Stimulated activated CD4-positive, alpha-beta T cell treated with anti-CD3 and anti-CD28 coated beads, Interleukin-4, amount 100 ng/mL, for 48 hours (primary cell): ENCODE measurements at regions not wholly inside any gene's neighbourhood (a gene's known extent, or its start where the extent isn't known, plus 50 kb on each side); places are given as distances from the start of the nearest gene placed in this dataset.
"Not testable (repeated sequence)": the region's sequence is repeated elsewhere in the genome, so short reads cannot be mapped to it uniquely, and the experiment has no call there.

Experiments
- DNase-seq, 2 donors: peaks; one replicate each; pipeline ENCODE4 v3.0.0-alpha.2; 2020; ENCODE audit warnings: low read depth in 2 of 2

GRCh38 chr11:112649856-112650255, 311.4 kb upstream of the NCAM1 start:
- no peak for DNase-seq

DNA sequence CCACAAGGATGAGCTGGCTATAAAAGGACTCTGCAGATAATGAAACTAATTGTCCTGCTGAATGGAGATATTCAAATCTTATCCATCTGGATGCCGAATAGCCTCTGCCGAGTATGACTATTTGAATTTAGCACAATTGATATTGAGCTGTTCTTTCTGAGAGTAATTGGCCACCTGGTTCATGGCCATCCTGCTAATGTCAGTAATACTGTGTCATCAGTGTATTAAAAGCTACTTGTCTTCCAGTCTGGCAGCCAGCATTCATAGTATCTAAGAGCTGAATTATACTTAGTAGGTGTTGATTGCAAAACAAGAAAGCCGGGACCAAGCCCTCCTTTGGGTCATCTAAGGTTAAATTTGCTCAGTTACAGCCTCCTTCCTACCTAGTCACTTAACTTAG, 310.7 kb upstream of the NCAM1 start:
- no peak for DNase-seq

- no peak for DNase-seq
Observed at GRCh38 chr11:112651386-112651785, 309.8 kb upstream of the NCAM1 start.

GRCh38 chr11:112652786-112653390, 308.3 kb upstream of the NCAM1 start:
- no peak for DNase-seq

DNA sequence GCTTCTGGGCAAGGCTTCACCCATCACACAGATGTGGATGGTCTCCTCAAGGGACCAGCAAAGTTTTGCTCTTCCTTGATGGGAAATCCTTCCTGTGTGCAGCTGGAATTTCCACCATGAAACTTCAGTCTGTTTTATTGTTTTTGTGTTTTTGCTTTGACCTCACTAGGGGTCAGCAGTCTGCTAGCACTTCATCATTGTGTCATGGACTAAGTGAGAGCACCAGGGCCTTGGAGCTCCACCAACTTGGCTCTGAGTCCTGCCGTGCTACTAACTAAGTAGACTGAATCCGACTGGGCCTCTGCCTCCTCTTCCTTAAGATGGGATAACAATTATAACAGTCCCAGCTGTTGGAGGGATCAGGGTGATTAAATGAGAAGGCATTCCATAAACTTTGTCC, 305.8 kb upstream of the NCAM1 start:
- no peak for DNase-seq

GRCh38 chr11:112656772-112657428, 304.3 kb upstream of the NCAM1 start:
- no peak for DNase-seq

DNA sequence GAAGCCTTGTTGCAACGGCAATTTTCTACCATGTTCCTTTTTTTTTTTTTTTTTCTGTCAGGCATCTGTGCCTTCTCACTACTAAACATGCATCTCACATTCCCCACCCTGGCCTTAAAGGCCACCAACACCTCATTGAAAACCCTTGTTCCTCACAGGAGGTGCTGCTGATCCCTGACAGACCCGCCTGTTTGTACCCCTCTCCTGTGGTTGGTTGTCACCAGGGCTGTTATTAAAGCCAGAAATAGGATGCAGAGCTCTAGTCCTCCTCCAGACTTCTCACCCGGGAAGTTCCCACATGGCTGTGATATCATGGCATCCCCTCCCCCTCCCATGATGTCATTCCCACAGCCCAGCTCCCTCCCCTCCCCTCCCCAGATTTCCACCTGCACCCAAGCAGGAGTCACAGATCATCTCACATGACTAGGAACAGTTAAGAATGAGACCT, 302.8 kb upstream of the NCAM1 start:
- no peak for DNase-seq

GRCh38 chr11:112661146-112661545, 300.1 kb upstream of the NCAM1 start:
- no peak for DNase-seq

- no peak for DNase-seq
Observed at GRCh38 chr11:112661571-112661970, 299.6 kb upstream of the NCAM1 start.

GRCh38 chr11:112662554-112662953, 298.7 kb upstream of the NCAM1 start:
- DNase-seq = no peak

GRCh38 chr11:112663947-112664634, 297.1 kb upstream of the NCAM1 start:
- no peak for DNase-seq

DNA sequence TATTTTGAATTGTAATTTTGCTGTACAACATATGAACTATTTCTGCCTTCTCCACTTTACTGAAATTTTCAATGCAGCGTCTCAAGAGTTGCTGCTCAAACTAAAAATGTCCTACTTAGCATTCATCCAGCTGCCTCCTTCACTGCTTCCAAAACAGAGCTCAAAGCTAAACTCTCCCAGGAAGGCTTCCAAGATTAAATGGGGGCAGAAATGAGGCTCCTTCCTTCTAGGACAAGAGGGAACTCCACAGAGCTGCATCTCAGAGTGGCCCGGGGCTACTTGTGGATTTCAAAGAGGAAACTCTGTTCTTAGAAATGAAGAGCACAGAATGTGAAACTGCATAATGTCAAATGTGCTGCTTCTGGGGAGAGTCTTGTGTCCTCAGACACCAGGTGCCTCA, 295.9 kb upstream of the NCAM1 start:
- DNase-seq = no peak

DNA sequence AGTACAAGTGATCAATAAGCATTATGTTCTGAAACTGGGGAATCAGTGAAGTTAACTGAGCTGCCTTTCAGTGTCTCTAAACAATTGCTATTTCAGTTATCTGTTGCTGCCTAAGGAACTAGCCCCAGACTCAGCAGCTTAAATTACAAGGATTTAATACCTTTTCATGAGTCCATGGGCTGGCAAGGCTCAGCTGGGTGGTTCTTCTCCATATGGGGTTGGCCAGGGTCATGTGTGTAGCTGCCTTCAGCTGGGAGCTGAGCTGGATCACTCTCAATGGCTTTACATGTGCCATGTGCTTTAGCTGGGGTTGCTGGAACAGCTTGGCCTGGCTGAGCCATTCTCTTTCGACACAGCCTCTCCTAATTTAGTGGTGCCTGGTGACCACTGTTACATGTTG, 295.0 kb upstream of the NCAM1 start:
- no peak for DNase-seq

DNA sequence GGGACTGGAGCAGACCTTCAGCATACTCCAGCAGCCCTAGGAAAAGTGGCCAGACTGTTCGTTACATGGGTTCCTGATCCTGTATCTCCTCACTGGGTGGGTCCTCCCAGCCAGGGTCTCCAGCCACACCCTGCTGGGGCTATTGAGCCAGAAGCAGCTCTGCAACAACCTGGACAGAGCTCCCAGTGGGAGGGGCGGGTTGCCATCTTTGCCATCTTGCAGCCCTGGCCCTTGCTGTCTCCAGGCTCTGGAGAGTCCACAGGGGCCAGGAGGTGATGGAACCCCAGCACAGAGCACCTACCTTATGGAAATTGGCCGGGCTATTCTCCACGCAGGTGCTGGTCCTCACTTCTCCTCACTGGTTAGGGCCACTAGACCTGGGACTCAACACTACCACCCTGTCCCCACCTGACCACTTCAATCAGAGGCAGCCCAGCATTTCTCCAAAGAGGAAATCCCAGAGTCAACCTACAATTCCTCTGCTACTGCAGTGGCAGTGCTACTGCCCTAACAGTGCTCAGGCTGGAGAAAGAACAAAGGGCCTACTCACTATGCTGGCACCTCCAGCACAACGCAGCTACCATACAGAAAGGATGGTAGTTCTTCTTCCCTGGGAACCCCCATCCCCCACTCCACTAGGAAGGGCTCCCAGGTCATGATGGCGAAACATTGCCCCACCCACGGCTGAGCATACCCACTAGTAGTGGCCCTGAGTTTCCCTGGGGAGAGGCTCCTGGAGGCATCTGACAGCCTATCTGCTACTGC, 290.2 kb upstream of the NCAM1 start:
- DNase-seq = no peak

- not testable (repeated sequence) for DNase-seq
Observed at GRCh38 chr11:112673401-112673800, 287.8 kb upstream of the NCAM1 start.

DNA sequence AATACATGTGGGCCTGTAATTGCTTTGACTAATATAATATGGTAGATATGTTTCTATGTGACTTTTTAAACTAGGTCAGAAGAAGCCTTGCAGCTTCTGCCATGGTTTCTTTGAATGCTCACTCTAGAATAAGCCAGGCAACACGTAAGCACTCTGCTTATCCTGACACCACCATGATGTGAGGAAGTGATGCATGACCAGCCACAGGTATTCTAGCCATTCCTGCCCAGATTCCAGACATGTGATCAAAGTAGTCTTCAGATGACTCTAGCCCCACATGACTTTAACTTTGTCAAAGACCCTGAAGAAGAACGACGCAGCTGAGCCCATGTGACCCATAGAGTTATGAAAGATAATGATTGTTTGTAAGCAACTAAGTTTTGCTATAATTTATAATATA, 276.1 kb upstream of the NCAM1 start:
- no peak for DNase-seq

DNA sequence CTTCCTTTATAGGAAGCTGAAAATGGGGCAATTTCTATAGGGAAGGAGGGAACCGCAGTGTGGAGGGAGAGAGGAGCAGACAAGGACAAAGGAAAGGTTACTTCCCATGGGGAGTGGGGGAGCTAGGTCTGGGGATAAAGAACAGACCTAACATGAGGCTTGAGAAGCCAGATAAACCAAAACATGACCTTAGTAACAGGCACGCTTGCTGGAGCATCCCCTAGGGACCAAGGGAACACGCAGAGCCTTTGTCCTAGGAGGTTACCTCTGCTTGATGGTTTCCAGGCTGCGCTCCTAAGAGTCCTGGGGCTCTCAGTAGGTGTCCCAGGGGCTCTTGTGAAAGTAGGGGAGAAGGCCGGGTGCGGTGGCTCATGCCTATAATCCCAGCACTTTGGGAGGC, 271.4 kb upstream of the NCAM1 start:
- no peak for DNase-seq

GRCh38 chr11:112693781-112694180, 267.4 kb upstream of the NCAM1 start:
- no peak for DNase-seq

DNA sequence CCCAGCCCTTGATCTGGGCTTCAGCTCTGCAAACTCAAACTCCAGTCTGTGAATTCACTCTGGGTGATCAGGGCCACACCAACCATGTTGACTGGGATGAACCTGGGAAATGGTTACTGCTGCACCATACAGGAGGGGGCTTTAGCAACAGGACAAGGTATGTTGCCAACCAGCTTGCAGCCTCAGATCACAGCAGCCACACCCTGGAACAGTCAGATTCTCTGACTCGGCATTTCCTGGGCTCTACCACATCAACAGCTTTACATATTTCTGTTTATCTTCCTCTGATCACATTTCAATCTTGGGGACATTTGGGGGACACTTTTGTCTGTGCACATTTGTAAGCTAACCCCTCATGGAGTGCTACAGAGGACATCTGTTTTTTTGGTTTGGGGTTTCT, 267.0 kb upstream of the NCAM1 start:
- DNase-seq = no peak

GRCh38 chr11:112694813-112695212, 266.4 kb upstream of the NCAM1 start:
- no peak for DNase-seq

DNA sequence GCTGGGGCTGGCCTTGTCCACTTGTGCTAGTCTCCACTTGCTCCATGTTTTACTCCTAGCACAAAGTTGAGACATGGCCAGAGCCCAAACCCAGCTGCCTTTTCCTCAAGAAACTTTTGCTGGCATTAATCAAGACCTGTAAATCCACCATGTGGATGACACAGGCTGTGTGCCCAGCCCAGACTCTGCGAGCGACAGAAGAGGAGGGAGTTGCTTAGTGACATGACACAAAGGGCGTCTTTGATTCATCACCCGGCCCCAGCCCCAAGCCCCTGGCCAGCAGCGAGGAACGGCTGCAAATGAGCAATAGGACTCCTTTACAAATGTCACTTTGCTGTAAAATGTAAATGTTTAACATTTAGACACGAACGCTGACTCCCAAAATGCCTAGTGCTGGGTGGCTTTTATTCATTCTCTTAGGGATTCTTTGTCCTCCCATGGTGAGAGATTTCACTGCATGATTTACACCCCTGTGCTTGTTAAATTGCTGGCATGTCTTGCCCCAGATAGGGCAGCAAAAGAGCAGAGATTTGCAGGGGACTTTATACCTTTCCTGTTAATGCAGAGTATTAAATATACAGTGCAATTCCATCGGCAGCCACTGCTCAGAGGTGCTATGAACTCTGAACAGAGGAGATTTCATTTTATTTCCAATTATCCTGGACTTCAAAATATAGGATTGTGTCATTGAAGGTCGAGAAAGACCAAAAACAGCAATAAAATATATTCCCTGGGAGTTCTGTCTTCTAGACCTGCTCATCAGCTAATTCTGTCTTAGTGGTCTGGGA, 263.6 kb upstream of the NCAM1 start:
- no peak for DNase-seq

GRCh38 chr11:112705148-112705547, 256.1 kb upstream of the NCAM1 start:
- DNase-seq = no peak
